ENCODE measurements at regions not wholly inside any gene's neighbourhood (a gene's known extent, or its start where the extent isn't known, plus 50 kb on each side); places are given as distances from the start of the nearest gene placed in this dataset.

GRCh38 chr3:1551741-1552140 is 458.9 kb downstream of the CNTN6 start:
- no peaks in the 10 kb centered on the region for H3K27me3 ChIP-seq (ENCODE audit: control insufficient read depth, insufficient read depth, low read length)
- H3K9me3 ChIP-seq (ENCODE audit: control insufficient read depth in 2 of 3, insufficient read depth in 1 of 3, low read length in 3 of 3) = no peaks in the 10 kb centered on the region
- DNase-seq = no peak
- TF ChIP-seq, protein P1, sequence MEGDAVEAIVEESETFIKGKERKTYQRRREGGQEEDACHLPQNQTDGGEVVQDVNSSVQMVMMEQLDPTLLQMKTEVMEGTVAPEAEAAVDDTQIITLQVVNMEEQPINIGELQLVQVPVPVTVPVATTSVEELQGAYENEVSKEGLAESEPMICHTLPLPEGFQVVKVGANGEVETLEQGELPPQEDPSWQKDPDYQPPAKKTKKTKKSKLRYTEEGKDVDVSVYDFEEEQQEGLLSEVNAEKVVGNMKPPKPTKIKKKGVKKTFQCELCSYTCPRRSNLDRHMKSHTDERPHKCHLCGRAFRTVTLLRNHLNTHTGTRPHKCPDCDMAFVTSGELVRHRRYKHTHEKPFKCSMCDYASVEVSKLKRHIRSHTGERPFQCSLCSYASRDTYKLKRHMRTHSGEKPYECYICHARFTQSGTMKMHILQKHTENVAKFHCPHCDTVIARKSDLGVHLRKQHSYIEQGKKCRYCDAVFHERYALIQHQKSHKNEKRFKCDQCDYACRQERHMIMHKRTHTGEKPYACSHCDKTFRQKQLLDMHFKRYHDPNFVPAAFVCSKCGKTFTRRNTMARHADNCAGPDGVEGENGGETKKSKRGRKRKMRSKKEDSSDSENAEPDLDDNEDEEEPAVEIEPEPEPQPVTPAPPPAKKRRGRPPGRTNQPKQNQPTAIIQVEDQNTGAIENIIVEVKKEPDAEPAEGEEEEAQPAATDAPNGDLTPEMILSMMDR (IDR thresholded peaks at IDR 0.05; ENCODE audit: borderline replicate concordance, extremely low read depth, insufficient read depth) = no peak
- no peaks in the 10 kb centered on the region for H3K4me1 ChIP-seq (ENCODE audit: control insufficient read depth in 2 of 3, insufficient read depth in 2 of 3, low read depth in 1 of 3, low read length in 3 of 3)
- H3K36me3 ChIP-seq (ENCODE audit: control insufficient read depth in 2 of 3, insufficient read depth in 3 of 3, low read length in 3 of 3) = no peaks in the 10 kb centered on the region
- H3K4me3 ChIP-seq (ENCODE audit: low read length in 3 of 3) = no peak overlapping the region
- no peak for FAIRE-seq
- H3K9ac ChIP-seq (ENCODE audit: low read length in 3 of 3) = no peak overlapping the region
- intact Hi-C loops (cut with DNase I) = no loop called here
- H3K27ac ChIP-seq (ENCODE audit: low read depth in 2 of 2, low read length in 2 of 2) = no peak overlapping the region

DNA sequence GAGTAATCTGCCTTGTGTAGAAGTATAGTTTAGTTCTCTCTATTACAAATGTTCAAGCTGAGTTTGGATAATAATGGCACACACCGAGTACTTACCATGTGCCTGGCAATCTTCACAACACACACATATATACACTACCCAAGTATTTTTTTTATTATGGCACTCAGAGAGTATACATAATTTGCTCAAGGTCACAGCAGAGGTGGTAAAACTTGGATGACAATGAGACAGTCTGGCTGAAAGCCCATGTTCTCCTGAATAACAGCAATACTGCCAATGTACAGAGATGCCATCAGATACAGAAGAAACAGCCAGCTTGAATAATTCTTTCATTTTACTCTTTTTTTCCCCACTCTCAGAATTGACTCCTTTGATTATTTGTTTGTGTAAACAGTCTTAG is 460.0 kb downstream of the CNTN6 start:
- no peaks in the 10 kb centered on the region for H3K9me3 ChIP-seq (ENCODE audit: control insufficient read depth in 2 of 3, insufficient read depth in 1 of 3, low read length in 3 of 3)
- FAIRE-seq (no peak), DNase-seq (no peak)
- H3K27me3 ChIP-seq (ENCODE audit: control insufficient read depth, insufficient read depth, low read length) = no peaks in the 10 kb centered on the region
- intact Hi-C loops (cut with DNase I) = no loop called here
- no peak overlapping the region for H3K9ac ChIP-seq (ENCODE audit: low read length in 3 of 3)
- H3K27ac ChIP-seq (ENCODE audit: low read depth in 2 of 2, low read length in 2 of 2) = no peak overlapping the region
- no peak overlapping the region for H3K4me3 ChIP-seq (ENCODE audit: low read length in 3 of 3)
- TF ChIP-seq, protein P1 (IDR thresholded peaks at IDR 0.05; ENCODE audit: borderline replicate concordance, extremely low read depth, insufficient read depth) = no peak
- no peaks in the 10 kb centered on the region for H3K36me3 ChIP-seq (ENCODE audit: control insufficient read depth in 2 of 3, insufficient read depth in 3 of 3, low read length in 3 of 3)
- no peaks in the 10 kb centered on the region for H3K4me1 ChIP-seq (ENCODE audit: control insufficient read depth in 2 of 3, insufficient read depth in 2 of 3, low read depth in 1 of 3, low read length in 3 of 3)

DNA sequence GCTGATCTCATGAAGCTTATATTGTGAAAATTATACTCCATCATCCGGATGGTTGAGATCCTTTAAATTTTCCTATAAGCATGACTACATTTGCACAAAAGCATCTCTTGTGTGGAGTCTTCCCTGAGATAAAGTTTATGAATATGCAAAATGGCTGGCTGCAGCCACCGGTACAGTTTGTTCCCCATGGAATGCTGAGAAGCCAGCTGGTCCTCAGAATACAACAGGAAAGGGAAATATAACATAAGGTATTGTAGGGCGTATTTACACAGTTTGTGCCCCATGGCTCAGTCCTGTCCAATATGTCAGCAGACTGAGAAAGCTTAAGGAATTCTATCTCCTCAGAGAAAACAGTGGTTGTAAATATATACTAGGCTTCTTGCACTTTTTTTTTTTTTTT is 468.6 kb downstream of the CNTN6 start:
- Histone ChIP-seq H3K4me1 (ENCODE audit: control insufficient read depth in 2 of 3, insufficient read depth in 2 of 3, low read depth in 1 of 3, low read length in 3 of 3) (no peaks in the 10 kb centered on the region), H3K4me3 (ENCODE audit: low read length in 3 of 3) (no peak overlapping the region), H3K9me3 (ENCODE audit: control insufficient read depth in 2 of 3, insufficient read depth in 1 of 3, low read length in 3 of 3) (no peaks in the 10 kb centered on the region), H3K36me3 (ENCODE audit: control insufficient read depth in 2 of 3, insufficient read depth in 3 of 3, low read length in 3 of 3) (no peaks in the 10 kb centered on the region), H3K27ac (ENCODE audit: low read depth in 2 of 2, low read length in 2 of 2) (no peak overlapping the region), H3K27me3 (ENCODE audit: control insufficient read depth, insufficient read depth, low read length) (no peaks in the 10 kb centered on the region), H3K9ac (ENCODE audit: low read length in 3 of 3) (no peak overlapping the region)
- TF ChIP-seq, protein P1 (IDR thresholded peaks at IDR 0.05; ENCODE audit: borderline replicate concordance, extremely low read depth, insufficient read depth) = no peak
- no peak for DNase-seq
- intact Hi-C loops (cut with DNase I) = no loop called here
- no peak for FAIRE-seq

DNA sequence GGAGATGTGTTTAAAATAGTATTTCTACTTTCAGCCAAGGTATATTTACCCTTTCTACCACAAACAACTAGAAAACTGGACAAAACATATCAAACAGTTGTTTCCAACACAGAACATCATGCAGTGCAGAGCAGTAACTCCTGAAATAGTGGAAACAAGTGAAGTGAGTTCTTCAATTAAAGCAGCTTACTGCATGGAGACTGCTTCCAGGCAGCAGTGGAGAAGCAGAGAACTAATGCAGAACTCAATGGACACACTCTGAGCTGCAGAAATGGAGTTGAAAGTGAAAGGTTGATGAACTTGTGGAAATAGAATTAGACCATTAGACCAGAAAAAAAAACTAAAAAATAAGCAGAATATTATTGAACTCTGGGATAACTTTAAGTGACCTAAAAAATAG is 478.9 kb downstream of the CNTN6 start:
- no peak overlapping the region for H3K9ac ChIP-seq (ENCODE audit: low read length in 3 of 3)
- FAIRE-seq (no peak), DNase-seq (no peak)
- no peak overlapping the region for H3K27ac ChIP-seq (ENCODE audit: low read depth in 2 of 2, low read length in 2 of 2)
- H3K27me3 ChIP-seq (ENCODE audit: control insufficient read depth, insufficient read depth, low read length) = no peaks in the 10 kb centered on the region
- no peaks in the 10 kb centered on the region for H3K36me3 ChIP-seq (ENCODE audit: control insufficient read depth in 2 of 3, insufficient read depth in 3 of 3, low read length in 3 of 3)
- H3K4me1 ChIP-seq (ENCODE audit: control insufficient read depth in 2 of 3, insufficient read depth in 2 of 3, low read depth in 1 of 3, low read length in 3 of 3) = no peaks in the 10 kb centered on the region
- intact Hi-C loops (cut with DNase I) = no loop called here
- TF ChIP-seq, protein P1 (IDR thresholded peaks at IDR 0.05; ENCODE audit: borderline replicate concordance, extremely low read depth, insufficient read depth) = no peak
- no peaks in the 10 kb centered on the region for H3K9me3 ChIP-seq (ENCODE audit: control insufficient read depth in 2 of 3, insufficient read depth in 1 of 3, low read length in 3 of 3)
- no peak overlapping the region for H3K4me3 ChIP-seq (ENCODE audit: low read length in 3 of 3)

Data from kidney (tissue), 13 donors.